K562 (cell line): ENCODE measurements at regions not wholly inside any gene's neighbourhood (a gene's known extent, or its start where the extent isn't known, plus 50 kb on each side); places are given as distances from the start of the nearest gene placed in this dataset.

Source experiments
- ATAC-seq: fragments of 200-7000 bp; cut with Tn5 transposase; 3 replicates; pipeline ENCODE4 v1.9.1; 2020; ENCODE audit warnings: moderate library complexity
- BruUV-seq: library from RNA; stranded (reverse); fragments of 400-500 nt; replicated peaks from 2 replicates; lab custom pipeline; 2021; lab: Mats Ljungman, UMichigan
- CTCF ChIA-PET: fragments of 300-600 bp; formaldehyde crosslinking; extraction: SDS; loops from one replicate; lab custom pipeline; 2021; ENCODE audit warnings: low intra/inter-chr PET ratio; lab: Yijun Ruan, JAX
- POLR2A ChIA-PET: fragments of 300-600, 350-650 bp; sonication (Branson Sonifier 250); formaldehyde crosslinking; extraction: SDS; loops from one replicate; lab custom pipeline; 2021; ENCODE audit warnings: antibody characterized with exemption, inconsistent platforms; lab: Yijun Ruan, JAX
- DNase-seq, 4 experiments: peaks; one replicate each; pipeline versions ENCODE4 v3.0.0 to v3.0.0-alpha.2; 2011 to 2018; ENCODE audit warnings: low spot score in 3 of 4, mixed read lengths in 3 of 4; ENCODE audit errors: extremely low read depth in 1 of 4
- FAIRE-seq: peaks from 2 replicates; lab custom pipeline; 2011; peaks lifted over from hg19 to GRCh38; lab: Jason Lieb, UNC
- H2AFZ ChIP-seq: 2 replicates; pipeline ENCODE4 v1.6.0; 2011; ENCODE audit warnings: low read depth, low read length, control low read depth, inconsistent platforms
- H3K27ac ChIP-seq: fragments of 200-600 bp; 3 replicates; pipeline ENCODE4 v1.8.0; 2011; ENCODE audit warnings: low read depth, mild to moderate bottlenecking, control low read depth, inconsistent platforms, low read length, moderate library complexity, mixed read lengths; ENCODE audit errors: extremely low read depth
- H3K27me3 ChIP-seq, 2 experiments: fragments of 300-600 bp in 1 of 2; 2 replicates in 1 of 2; 3 replicates in 1 of 2; pipeline versions ENCODE4 v1.6.0 to v1.8.0; 2011; ENCODE audit warnings: inconsistent platforms in 2 of 2, low read length in 2 of 2, mild to moderate bottlenecking in 1 of 2, mixed read lengths in 1 of 2, moderate library complexity in 1 of 2; ENCODE audit not compliant: control insufficient read depth in 2 of 2, insufficient read depth in 2 of 2
- H3K36me3 ChIP-seq: fragments of 300-600 bp; 3 replicates; pipeline ENCODE4 v1.8.0; 2011; ENCODE audit warnings: mild to moderate bottlenecking, low read length, inconsistent platforms; ENCODE audit not compliant: control insufficient read depth, insufficient read depth
- H3K4me1 ChIP-seq, 2 experiments: fragments of 200-600 bp in 1 of 2; replicated peaks in 1 of 2; 2 replicates in 1 of 2; 3 replicates in 1 of 2; pipeline versions ENCODE4 v1.5.1 to v1.8.0; 2011; ENCODE audit warnings: inconsistent platforms in 2 of 2, low read length in 2 of 2, mild to moderate bottlenecking in 1 of 2, mixed read lengths in 1 of 2, moderate library complexity in 1 of 2; ENCODE audit not compliant: control insufficient read depth in 2 of 2, insufficient read depth in 2 of 2
- H3K4me2 ChIP-seq: 2 replicates; pipeline ENCODE4 v1.6.1; 2011; ENCODE audit warnings: low read length, control low read depth, inconsistent platforms, mixed read lengths; ENCODE audit not compliant: insufficient read depth
- H3K4me3 ChIP-seq: fragments of 200-600 bp; sonication (generic), shearing (Covaris generic); 2 replicates; pipeline ENCODE4 v1.5.1; 2016; ENCODE audit warnings: control low read depth, inconsistent platforms
- H3K79me2 ChIP-seq: fragments of 200-600 bp; 3 replicates; pipeline ENCODE4 v1.8.0; 2011; ENCODE audit warnings: low read length, inconsistent platforms; ENCODE audit not compliant: control insufficient read depth, insufficient read depth
- H3K9ac ChIP-seq, 2 experiments: 2 replicates each; pipeline versions ENCODE4 v1.6.0 to v1.6.1; 2011; ENCODE audit warnings: low read depth in 2 of 2, low read length in 2 of 2, control low read depth in 1 of 2, inconsistent platforms in 1 of 2, mild to moderate bottlenecking in 1 of 2, mixed read lengths in 1 of 2; ENCODE audit not compliant: insufficient read depth in 1 of 2
- H3K9me1 ChIP-seq: one replicate; pipeline ENCODE4 v1.6.0; 2011; ENCODE audit warnings: inconsistent platforms, mild to moderate bottlenecking, low read length, moderate library complexity; ENCODE audit not compliant: control insufficient read depth, insufficient read depth
- H3K9me3 ChIP-seq: replicated peaks from 2 replicates; pipeline ENCODE4 v1.5.1; 2011; ENCODE audit warnings: low read depth, low read length, inconsistent platforms; ENCODE audit not compliant: control insufficient read depth, insufficient read depth
- H4K20me1 ChIP-seq: replicated peaks from 2 replicates; pipeline ENCODE4 v1.6.1; 2011; ENCODE audit warnings: low read length, inconsistent platforms, mixed read lengths; ENCODE audit not compliant: control insufficient read depth, insufficient read depth
- CC2D1A ChIP-seq: fragments of 450-650 bp; IDR thresholded peaks from 2 replicates; pipeline ENCODE4 v1.6.1; 2017; ENCODE audit warnings: mild to moderate bottlenecking
- DNMT1 ChIP-seq: fragments of 450-650 bp; IDR thresholded peaks from 2 replicates; pipeline ENCODE4 v1.6.1; 2016; ENCODE audit warnings: antibody characterized with exemption, mild to moderate bottlenecking
- EP300 ChIP-seq: IDR thresholded peaks from 2 replicates; pipeline ENCODE4 v1.6.1; 2012; ENCODE audit warnings: low read length, improper control_type of control experiment
- FOXJ2 ChIP-seq: fragments of 200-800 bp; sonication (Bioruptor generic); IDR thresholded peaks from 2 replicates; pipeline ENCODE4 v1.6.1; 2016; ENCODE audit warnings: missing genetic modification characterization, missing compliant biosample characterization
- ILK ChIP-seq: fragments of 450-650 bp; IDR thresholded peaks from 2 replicates; pipeline ENCODE4 v1.6.1; 2016; ENCODE audit warnings: missing genetic modification characterization, low read depth, mild to moderate bottlenecking, missing compliant biosample characterization, moderate library complexity, borderline replicate concordance
- KLF1 ChIP-seq: fragments of 450-650 bp; IDR thresholded peaks from 2 replicates; pipeline ENCODE4 v1.6.1; 2016; ENCODE audit warnings: missing genetic modification characterization, missing compliant biosample characterization
- MYBL2 ChIP-seq, 2 experiments: fragments of 450-650 bp in 1 of 2; sonication (generic) in 1 of 2; formaldehyde crosslinking in 1 of 2; IDR thresholded peaks; 2 replicates each; pipeline versions ENCODE4 v1.6.1 to v1.8.1; 2017 to 2022; ENCODE audit warnings: borderline replicate concordance in 1 of 2, inconsistent platforms in 1 of 2, low read depth in 1 of 2, mild to moderate bottlenecking in 1 of 2, missing genetic modification reagents in 1 of 2, moderate library complexity in 1 of 2
- NCOA2 ChIP-seq, 2 experiments: fragments of 450-650 bp; IDR thresholded peaks; 2 replicates each; pipeline ENCODE4 v1.6.1; 2018; ENCODE audit warnings: mild to moderate bottlenecking in 2 of 2, moderate library complexity in 1 of 2; ENCODE audit not compliant: partially characterized antibody in 2 of 2
- NCOR1 ChIP-seq: fragments of 450-650 bp; IDR thresholded peaks from 2 replicates; pipeline ENCODE4 v1.6.1; 2016; ENCODE audit warnings: mild to moderate bottlenecking, moderate library complexity
- NFXL1 ChIP-seq: fragments of 450-650 bp; formaldehyde crosslinking; IDR thresholded peaks from 2 replicates; pipeline ENCODE4 v1.4.0; 2021; ENCODE audit warnings: mild to moderate bottlenecking
- PHF21A ChIP-seq: fragments of 450-650 bp; IDR thresholded peaks from 2 replicates; pipeline ENCODE4 v1.6.1; 2017; ENCODE audit warnings: low read depth, borderline replicate concordance
- RB1 ChIP-seq: fragments of 450-650 bp; IDR thresholded peaks from 2 replicates; pipeline ENCODE4 v1.6.1; 2017; ENCODE audit warnings: low read depth, mild to moderate bottlenecking
- SLC30A9 ChIP-seq: fragments of 250-450 bp; sonication (Bioruptor Pico); IDR thresholded peaks from 2 replicates; pipeline ENCODE4 v1.8.0; 2022; ENCODE audit warnings: mild to moderate bottlenecking, moderate library complexity
- TEAD2 ChIP-seq: fragments of 450-650 bp; IDR thresholded peaks from 2 replicates; pipeline ENCODE4 v1.6.1; 2016; ENCODE audit warnings: missing genetic modification characterization, control low read depth, missing compliant biosample characterization
- TGIF2 ChIP-seq: sonication (generic); formaldehyde crosslinking; IDR thresholded peaks from 2 replicates; pipeline ENCODE4 v1.8.1; 2022; ENCODE audit warnings: mild to moderate bottlenecking, missing genetic modification reagents, moderate library complexity
- ZNF133 ChIP-seq: fragments of 250-450 bp; sonication (Bioruptor Pico); IDR thresholded peaks from 2 replicates; pipeline ENCODE4 v1.4.0; 2020; ENCODE audit warnings: mild to moderate bottlenecking
- ZNF174 ChIP-seq: fragments of 250-450 bp; sonication (Bioruptor Pico); IDR thresholded peaks from 2 replicates; pipeline ENCODE4 v1.4.0; 2020; ENCODE audit warnings: mild to moderate bottlenecking
- ZNF512 ChIP-seq: IDR thresholded peaks from 2 replicates; pipeline ENCODE4 v1.6.1; 2016; ENCODE audit warnings: missing genetic modification characterization, missing compliant biosample characterization
- WGBS: fragments of 100-300 bp; shearing (Covaris generic); methylation state at CpG from one replicate; pipeline ENCODE4 v1.1.6; 2016; ENCODE audit warnings: low coverage, mixed read lengths; ENCODE audit not compliant: insufficient coverage; ENCODE audit errors: missing lambda C conversion rate; 5-methylcytosine and 5-hydroxymethylcytosine counted together
- in situ Hi-C: fragments of 300-500 bp; cut with MboI; formaldehyde crosslinking; loops from 4 replicates; pipeline ENCODE4 v1.15.0; 2018; ENCODE audit warnings: inconsistent platforms, mixed read lengths
- intact Hi-C: fragments of 100-400 bp; cut with micrococcal nuclease; formaldehyde crosslinking; loops from 2 replicates; pipeline ENCODE4 v1.14.2; 2022
- TF ChIP-seq, protein P1 (sequence below): fragments of 250-450 bp; sonication (Bioruptor Pico); IDR thresholded peaks from 2 replicates; pipeline ENCODE4 v1.5.0; 2021; ENCODE audit warnings: mild to moderate bottlenecking, moderate library complexity

DNA sequence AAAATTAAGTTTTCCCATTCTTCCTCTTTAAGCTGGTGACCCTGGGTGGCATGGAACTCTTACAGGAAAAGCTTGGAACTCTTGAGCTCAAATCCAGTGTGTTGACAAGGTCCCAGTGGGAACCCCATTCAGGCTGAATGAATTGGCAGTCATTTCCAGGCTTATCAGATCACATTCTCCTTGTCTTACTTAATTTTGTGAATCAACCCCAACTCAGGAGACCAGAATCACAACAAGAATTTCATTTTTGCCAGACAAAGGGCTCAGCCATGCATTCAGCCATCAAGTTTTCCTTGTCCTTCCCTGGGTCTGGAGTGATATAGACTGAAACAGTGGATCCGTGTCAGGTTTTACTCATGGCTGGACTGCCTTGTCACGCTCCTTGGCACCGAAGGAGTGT, 92.1 kb upstream of the EEF1E1 start:
- Histone ChIP-seq H3K4me3 (no peak overlapping the region), H2AFZ (no peak overlapping the region), H3K27me3 (peaks cover 3 to 4% of the 10 kb centered on the region in 2 experiments; a peak in 2 of 5 replicates), H4K20me1 (no peaks in the 10 kb centered on the region), H3K4me1 (no peaks in the 10 kb centered on the region), H3K4me2 (no peak overlapping the region), H3K9ac (no peak overlapping the region), H3K79me2 (no peaks in the 10 kb centered on the region), H3K9me3 (no peaks in the 10 kb centered on the region), H3K36me3 (no peaks in the 10 kb centered on the region), H3K27ac (no peak overlapping the region), H3K9me1 (no peaks in the 10 kb centered on the region)
- TF ChIP-seq ZNF133 (CRISPR knock-in tag) (no peak), MYBL2 (IDR thresholded peaks at IDR 0.05; ENCODE audit: low read depth) (no peak), MYBL2 (CRISPR knock-in tag; IDR thresholded peaks at IDR 0.05; ENCODE audit: borderline replicate concordance) (no peak), NCOR1 (no peak), RB1 (no peak), ILK (tag) (no peak), KLF1 (tag) (no peak), NFXL1 (CRISPR knock-in tag) (no peak), FOXJ2 (tag) (no peak), PHF21A (no peak), ZNF174 (CRISPR knock-in tag) (no peak), ZNF512 (no peak), TEAD2 (no peak), DNMT1 (no peak), CC2D1A (no peak), EP300 (no peak), SLC30A9 (CRISPR knock-in tag) (no peak), NCOA2 (IDR thresholded peaks at IDR 0.05; ENCODE audit: partially characterized antibody in 2 of 2) (no peak), TGIF2 (CRISPR knock-in tag) (no peak)
- TF ChIP-seq, protein P1, sequence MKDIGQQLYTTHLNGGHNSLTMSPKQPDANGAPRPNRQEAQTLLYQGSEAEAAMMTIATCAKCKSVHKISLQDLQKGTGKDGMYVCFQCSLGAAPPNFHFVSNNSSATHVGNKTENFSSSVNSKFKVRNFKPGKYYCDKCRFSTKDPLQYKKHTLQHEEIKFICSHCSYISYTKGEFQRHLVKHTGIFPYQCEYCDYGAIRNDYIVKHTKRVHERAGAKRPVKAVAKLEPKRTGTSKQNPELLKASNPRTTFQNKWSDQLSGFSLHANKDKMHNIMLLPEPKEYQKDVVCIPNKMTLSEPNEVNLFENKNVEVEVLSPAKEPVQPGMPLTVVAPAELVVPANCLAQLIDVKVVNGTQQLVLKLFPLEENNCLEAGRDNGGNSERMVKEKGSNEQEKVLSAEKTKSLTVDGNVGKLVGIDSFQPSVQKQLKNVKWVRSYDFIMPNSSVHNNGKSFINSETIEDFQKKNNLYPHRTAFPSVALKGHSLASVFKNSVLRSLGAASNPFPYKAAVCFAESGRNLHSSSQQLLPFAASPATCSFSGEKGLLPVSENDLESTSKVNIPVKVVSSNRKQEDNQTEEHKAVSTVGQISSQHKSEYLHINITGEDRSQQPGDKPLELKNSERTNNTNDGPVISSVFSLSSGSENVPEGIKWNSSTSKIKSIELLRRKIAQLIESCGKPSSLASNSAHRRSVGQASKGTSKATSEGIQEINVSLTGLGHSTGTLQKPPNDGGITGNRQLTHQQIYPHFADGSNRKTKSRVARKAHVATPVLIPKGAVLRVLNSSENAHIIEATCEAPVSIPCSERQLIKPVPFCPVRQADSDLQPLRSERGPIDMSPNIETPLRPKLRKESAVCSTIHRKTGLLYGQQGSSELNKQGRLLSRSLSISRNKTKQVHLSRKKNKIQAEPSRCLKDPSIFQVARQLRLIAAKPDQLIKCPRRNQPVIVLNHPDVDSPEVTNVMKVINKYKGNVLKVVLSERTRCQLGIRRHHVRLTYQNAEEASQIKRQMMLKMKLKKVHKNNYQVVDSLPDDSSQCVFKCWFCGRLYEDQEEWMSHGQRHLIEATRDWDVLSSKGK (CRISPR knock-in tag): no peak
- intact Hi-C loops (no loop called here), in situ Hi-C loops (no loop called here)
- POLR2A ChIA-PET: interaction anchor here (0.8 to 0.9 kb wide), 2 partner anchors 8 to 19 kb away, joined by 4 read pairs; no protein-coding TSS in a partner anchor
- no TSS peak for BruUV-seq
- no peak for DNase-seq
- ATAC-seq: no peak
- WGBS: 2% methylated on average over 3 of the region's 3 CpGs
- CTCF ChIA-PET: no interaction called here
- no peak for FAIRE-seq
